OCI-LY3 (cell line): ENCODE measurements at regions not wholly inside any gene's neighbourhood (a gene's known extent, or its start where the extent isn't known, plus 50 kb on each side); places are given as distances from the start of the nearest gene placed in this dataset.

Experiments used
- H2AFZ ChIP-seq: fragments of 200-600, 300-600 bp; shearing (Covaris generic); 2 replicates; pipeline ENCODE4 v1.6.0; 2014; ENCODE audit warnings: antibody characterized with exemption, low read depth, low read length
- H3K27ac ChIP-seq: fragments of 200-600, 300-600 bp; sonication (generic); 2 replicates; pipeline ENCODE4 v1.5.1; 2014; ENCODE audit warnings: mild to moderate bottlenecking, low read length, moderate library complexity, mixed read lengths
- H3K27me3 ChIP-seq: fragments of 200-600, 300-600 bp; sonication (generic); 2 replicates; pipeline ENCODE4 v1.6.1; 2014; ENCODE audit warnings: low read depth, low read length, mixed read lengths
- H3K36me3 ChIP-seq: fragments of 200-600, 300-600 bp; sonication (generic); replicated peaks from 2 replicates; pipeline ENCODE3; 2014; ENCODE audit warnings: low read depth, low read length, mixed read lengths
- H3K4me1 ChIP-seq: fragments of 300-600, 200-600 bp; sonication (generic); 2 replicates; pipeline ENCODE4 v1.6.1; 2014; ENCODE audit warnings: low read length, mixed read lengths
- H3K4me2 ChIP-seq: fragments of 200-600, 300-600 bp; sonication (generic); 2 replicates; pipeline ENCODE4 v1.6.1; 2014; ENCODE audit warnings: low read length, mixed read lengths
- H3K4me3 ChIP-seq: fragments of 300-600, 200-600 bp; sonication (generic); 2 replicates; pipeline ENCODE4 v1.5.1; 2014; ENCODE audit warnings: antibody characterized with exemption, mild to moderate bottlenecking, low read length, moderate library complexity
- H3K79me2 ChIP-seq: fragments of 300-600, 200-600 bp; shearing (Covaris generic); 2 replicates; pipeline ENCODE4 v1.6.1; 2014; ENCODE audit warnings: mild to moderate bottlenecking, low read length, mixed read lengths
- H3K9ac ChIP-seq: fragments of 300-600, 200-600 bp; shearing (Covaris generic); 2 replicates; pipeline ENCODE4 v1.6.0; 2014; ENCODE audit warnings: mild to moderate bottlenecking, low read length, moderate library complexity
- H3K9me3 ChIP-seq: fragments of 200-600, 300-600 bp; shearing (Covaris generic); 2 replicates; pipeline ENCODE4 v1.6.1; 2014; ENCODE audit warnings: low read length, mixed read lengths; ENCODE audit not compliant: insufficient read depth
- H4K20me1 ChIP-seq: fragments of 200-600, 300-600 bp; sonication (generic); 2 replicates; pipeline ENCODE4 v1.6.1; 2016; ENCODE audit warnings: low read length, mixed read lengths; ENCODE audit not compliant: insufficient read depth
- CTCF ChIP-seq: fragments of 200-600, 300-600 bp; sonication (generic); IDR thresholded peaks from 2 replicates; pipeline ENCODE4 v1.5.1; 2014; ENCODE audit warnings: antibody characterized with exemption, low read length, low read depth
- EZH2phosphoT487 ChIP-seq: fragments of 200-600 bp; shearing (Covaris generic); IDR thresholded peaks from 2 replicates; pipeline ENCODE4 v1.6.1; 2018; ENCODE audit warnings: antibody characterized with exemption, mixed run types, low read depth

GRCh38 chr10:110445871-110446270 is 51.8 kb upstream of the DUSP5 start:
- H2AFZ ChIP-seq: no peak overlapping the region
- peaks cover 30% of the 10 kb centered on the region for H3K4me1 ChIP-seq
- TF ChIP-seq CTCF (no peak), EZH2phosphoT487 (no peak)
- H3K9me3 ChIP-seq: no peaks in the 10 kb centered on the region
- H4K20me1 ChIP-seq: no peaks in the 10 kb centered on the region
- H3K9ac ChIP-seq: no peak overlapping the region
- no peaks in the 10 kb centered on the region for H3K27me3 ChIP-seq
- H3K27ac ChIP-seq: no peak overlapping the region
- no peaks in the 10 kb centered on the region for H3K79me2 ChIP-seq
- no peak overlapping the region for H3K4me3 ChIP-seq
- no peak overlapping the region for H3K4me2 ChIP-seq
- H3K36me3 ChIP-seq: no peaks in the 10 kb centered on the region

GRCh38 chr10:110446277-110446676 is 51.4 kb upstream of the DUSP5 start:
- no peak for TF ChIP-seq EZH2phosphoT487
- no peak for TF ChIP-seq CTCF
- no peak overlapping the region for H3K4me2 ChIP-seq
- H4K20me1 ChIP-seq: no peaks in the 10 kb centered on the region
- no peak overlapping the region for H3K9ac ChIP-seq
- H2AFZ ChIP-seq: no peak overlapping the region
- no peaks in the 10 kb centered on the region for H3K9me3 ChIP-seq
- H3K4me1 ChIP-seq: peaks cover 30% of the 10 kb centered on the region
- H3K27ac ChIP-seq: no peak overlapping the region
- H3K79me2 ChIP-seq: no peaks in the 10 kb centered on the region
- no peaks in the 10 kb centered on the region for H3K36me3 ChIP-seq
- no peaks in the 10 kb centered on the region for H3K27me3 ChIP-seq
- H3K4me3 ChIP-seq: no peak overlapping the region

- Histone ChIP-seq H3K4me3 (no peak overlapping the region), H3K27me3 (no peaks in the 10 kb centered on the region), H3K4me1 (peaks cover 24% of the 10 kb centered on the region), H3K9me3 (no peaks in the 10 kb centered on the region), H4K20me1 (no peaks in the 10 kb centered on the region), H3K9ac (no peak overlapping the region), H2AFZ (no peak overlapping the region), H3K4me2 (no peak overlapping the region), H3K79me2 (no peaks in the 10 kb centered on the region), H3K36me3 (no peaks in the 10 kb centered on the region), H3K27ac (no peak overlapping the region)
- TF ChIP-seq EZH2phosphoT487: no peak
Observed at GRCh38 chr10:110446954-110447608, 50.6 kb upstream of the DUSP5 start.

- Histone ChIP-seq H3K4me2 (no peak overlapping the region), H3K27ac (no peak overlapping the region), H3K4me1 (peaks cover 21% of the 10 kb centered on the region), H3K9me3 (no peaks in the 10 kb centered on the region), H3K27me3 (no peaks in the 10 kb centered on the region), H3K36me3 (no peaks in the 10 kb centered on the region), H3K79me2 (no peaks in the 10 kb centered on the region), H3K4me3 (no peak overlapping the region), H3K9ac (no peak overlapping the region), H2AFZ (no peak overlapping the region), H4K20me1 (no peaks in the 10 kb centered on the region)
- TF ChIP-seq EZH2phosphoT487 (no peak), CTCF (no peak)
Observed at GRCh38 chr10:110447886-110448285, 49.8 kb upstream of the DUSP5 start.
